Upper lobe of right lung (tissue), 1 donor: ENCODE measurements at regions not wholly inside any gene's neighbourhood (a gene's known extent, or its start where the extent isn't known, plus 50 kb on each side); places are given as distances from the start of the nearest gene placed in this dataset.

Source experiments
- ATAC-seq: fragments of 200-7000 bp; cut with Tn5 transposase; one replicate; pipeline ENCODE4 v1.9.1; 2020; ENCODE audit warnings: mild to moderate bottlenecking, moderate library complexity
- DNase-seq: peaks from one replicate; pipeline ENCODE4 v3.0.0-alpha.2; 2020
- H3K27ac ChIP-seq: fragments of 200-600 bp; one replicate; pipeline ENCODE4 v1.8.0; 2022
- H3K27me3 ChIP-seq: fragments of 200-600 bp; one replicate; pipeline ENCODE4 v1.8.0; 2022; ENCODE audit warnings: mild to moderate bottlenecking
- H3K36me3 ChIP-seq: fragments of 200-600 bp; one replicate; pipeline ENCODE4 v1.8.0; 2022
- H3K4me1 ChIP-seq: fragments of 200-600 bp; one replicate; pipeline ENCODE4 v1.8.0; 2022
- H3K4me3 ChIP-seq: fragments of 200-600 bp; one replicate; pipeline ENCODE4 v1.8.0; 2022; ENCODE audit warnings: mild to moderate bottlenecking
- H3K9me3 ChIP-seq: fragments of 200-600 bp; one replicate; pipeline ENCODE4 v1.8.0; 2022
- CTCF ChIP-seq: fragments of 200-600 bp; IDR thresholded peaks from one replicate; pipeline ENCODE4 v1.8.0; 2022; ENCODE audit warnings: antibody characterized with exemption
- intact Hi-C: fragments of 100-400 bp; cut with DNase I; formaldehyde crosslinking; loops from one replicate; pipeline ENCODE4 v1.11.0; 2022
- donor health status: DM: no; HTN: yes; CAD: no; lungs with severe emphysema.

GRCh38 chr18:78410094-78410786 is 569.4 kb upstream of the SALL3 start:
- ATAC-seq, result peak; percentile 6
- Histone ChIP-seq H3K4me1 (no peaks in the 10 kb centered on the region), H3K4me3 (no peak overlapping the region), H3K27ac (no peak overlapping the region), H3K27me3 (no peaks in the 10 kb centered on the region), H3K36me3 (no peaks in the 10 kb centered on the region), H3K9me3 (no peaks in the 10 kb centered on the region)
- no peak for DNase-seq
- intact Hi-C loops, result no loop called here
- TF ChIP-seq CTCF, result no peak

- intact Hi-C loops, result no loop called here
- no peak for DNase-seq
- ATAC-seq, result no peak
- Histone ChIP-seq H3K9me3 (no peaks in the 10 kb centered on the region), H3K27me3 (no peaks in the 10 kb centered on the region), H3K4me1 (no peaks in the 10 kb centered on the region), H3K36me3 (no peaks in the 10 kb centered on the region), H3K27ac (no peak overlapping the region), H3K4me3 (no peak overlapping the region)
- no peak for TF ChIP-seq CTCF
Observed at GRCh38 chr18:78411539-78411938, 568.1 kb upstream of the SALL3 start.

GRCh38 chr18:78414302-78414701 is 565.3 kb upstream of the SALL3 start:
- TF ChIP-seq CTCF, result no peak
- no peak overlapping the region for H3K4me3 ChIP-seq
- H3K9me3 ChIP-seq, result no peaks in the 10 kb centered on the region
- ATAC-seq, result peak; percentile 17
- DNase-seq, result no peak
- H3K27ac ChIP-seq, result no peak overlapping the region
- H3K27me3 ChIP-seq, result no peaks in the 10 kb centered on the region
- intact Hi-C loops, result no loop called here
- no peaks in the 10 kb centered on the region for H3K36me3 ChIP-seq
- H3K4me1 ChIP-seq, result no peaks in the 10 kb centered on the region

GRCh38 chr18:78416853-78417252 is 562.8 kb upstream of the SALL3 start:
- Histone ChIP-seq H3K4me1 (no peaks in the 10 kb centered on the region), H3K27ac (no peak overlapping the region), H3K4me3 (no peak overlapping the region), H3K36me3 (no peaks in the 10 kb centered on the region), H3K9me3 (no peaks in the 10 kb centered on the region), H3K27me3 (no peaks in the 10 kb centered on the region)
- DNase-seq (no peak), ATAC-seq (no peak)
- intact Hi-C loops, result no loop called here
- no peak for TF ChIP-seq CTCF

GRCh38 chr18:78418379-78418778 is 561.2 kb upstream of the SALL3 start:
- no peak for TF ChIP-seq CTCF
- H3K27me3 ChIP-seq, result no peaks in the 10 kb centered on the region
- H3K27ac ChIP-seq, result no peak overlapping the region
- H3K4me1 ChIP-seq, result no peaks in the 10 kb centered on the region
- no peak overlapping the region for H3K4me3 ChIP-seq
- H3K36me3 ChIP-seq, result no peaks in the 10 kb centered on the region
- intact Hi-C loops, result no loop called here
- DNase-seq (no peak), ATAC-seq (no peak)
- no peaks in the 10 kb centered on the region for H3K9me3 ChIP-seq

- ATAC-seq (no peak), DNase-seq (no peak)
- Histone ChIP-seq H3K9me3 (no peaks in the 10 kb centered on the region), H3K36me3 (no peaks in the 10 kb centered on the region), H3K27me3 (no peaks in the 10 kb centered on the region), H3K27ac (no peak overlapping the region), H3K4me3 (no peak overlapping the region), H3K4me1 (no peaks in the 10 kb centered on the region)
- intact Hi-C loops, result no loop called here
- no peak for TF ChIP-seq CTCF
Observed at GRCh38 chr18:78419171-78419570, 560.4 kb upstream of the SALL3 start.
